Endodermal cell (in vitro differentiated cells): ENCODE measurements at regions not wholly inside any gene's neighbourhood (a gene's known extent, or its start where the extent isn't known, plus 50 kb on each side); places are given as distances from the start of the nearest gene placed in this dataset.

Experiments
- DNase-seq: peaks from one replicate; pipeline ENCODE4 v3.0.0-alpha.2; 2017
- H3K27ac ChIP-seq: 2 replicates; pipeline ENCODE4 v1.5.1; 2013; ENCODE audit warnings: mild to moderate bottlenecking, low read depth, low read length, moderate library complexity
- H3K27me3 ChIP-seq: 2 replicates; pipeline ENCODE4 v1.6.1; 2013; ENCODE audit warnings: mild to moderate bottlenecking, low read length, moderate library complexity; ENCODE audit not compliant: insufficient read depth, control insufficient read depth, poor library complexity, severe bottlenecking
- H3K36me3 ChIP-seq: 2 replicates; pipeline ENCODE4 v1.7.0; 2013; ENCODE audit warnings: mild to moderate bottlenecking, low read length, moderate library complexity; ENCODE audit not compliant: control insufficient read depth, insufficient read depth
- H3K4me1 ChIP-seq: one replicate; pipeline ENCODE4 v1.7.0; 2013; ENCODE audit warnings: low read length; ENCODE audit not compliant: control insufficient read depth, insufficient read depth
- H3K4me3 ChIP-seq: 2 replicates; pipeline ENCODE4 v1.5.1; 2013; ENCODE audit warnings: mild to moderate bottlenecking, low read length, moderate library complexity
- H3K9ac ChIP-seq: 2 replicates; pipeline ENCODE4 v1.6.1; 2013; ENCODE audit warnings: mild to moderate bottlenecking, low read length, moderate library complexity; ENCODE audit not compliant: poor library complexity, severe bottlenecking; ENCODE audit errors: extremely low read depth
- H3K9me3 ChIP-seq: 2 replicates; pipeline ENCODE4 v1.6.1; 2013; ENCODE audit warnings: mild to moderate bottlenecking, low read length, moderate library complexity; ENCODE audit not compliant: control insufficient read depth
- H3K27ac Mint-ChIP-seq: 2 replicates; pipeline ENCODE4 v1.8.0; 2020; ENCODE audit warnings: mixed read lengths
- H3K27me3 Mint-ChIP-seq: 2 replicates; pipeline ENCODE4 v1.8.0; 2021; ENCODE audit warnings: mild to moderate bottlenecking, mixed read lengths; ENCODE audit not compliant: insufficient read depth
- H3K36me3 Mint-ChIP-seq: 2 replicates; pipeline ENCODE4 v1.8.0; 2020; ENCODE audit warnings: low read depth, mixed read lengths
- H3K4me1 Mint-ChIP-seq: 2 replicates; pipeline ENCODE4 v1.8.0; 2020; ENCODE audit warnings: mixed read lengths
- H3K4me3 Mint-ChIP-seq: 2 replicates; pipeline ENCODE4 v1.8.0; 2020; ENCODE audit warnings: mild to moderate bottlenecking, moderate library complexity, mixed read lengths
- H3K9me3 Mint-ChIP-seq: 2 replicates; pipeline ENCODE4 v1.8.0; 2020; ENCODE audit warnings: mild to moderate bottlenecking, mixed read lengths
- WGBS, 2 experiments: methylation state at CpG; one replicate each; pipeline versions ENCODE4 v1.1.5 to v1.1.7; 2013; ENCODE audit warnings: missing lambda C conversion rate in 2 of 2, mixed read lengths in 1 of 2; ENCODE audit not compliant: insufficient coverage in 1 of 2, insufficient read length in 1 of 2; 5-methylcytosine and 5-hydroxymethylcytosine counted together
- TF ChIP-seq, protein P1 (sequence below): fragments of 200-600 bp; sonication (generic); conservative IDR thresholded peaks from 2 replicates; pipeline ENCODE4 v1.5.0; 2021; ENCODE audit warnings: antibody characterized with exemption, mild to moderate bottlenecking

- no peak overlapping the region for H3K9ac ChIP-seq
- no peak overlapping the region for H3K4me3 ChIP-seq
- Mint-ChIP-seq H3K4me1 (no peaks in the 10 kb centered on the region), H3K27me3 (no peaks in the 10 kb centered on the region), H3K9me3 (no peaks in the 10 kb centered on the region), H3K27ac (no peak overlapping the region), H3K36me3 (no peaks in the 10 kb centered on the region), H3K4me3 (no peak overlapping the region)
- no peaks in the 10 kb centered on the region for H3K4me1 ChIP-seq
- H3K36me3 ChIP-seq: no peaks in the 10 kb centered on the region
- H3K9me3 ChIP-seq: no peaks in the 10 kb centered on the region
- no peak for DNase-seq
- H3K27me3 ChIP-seq: no peaks in the 10 kb centered on the region
- H3K27ac ChIP-seq: no peak overlapping the region
- TF ChIP-seq, protein P1, sequence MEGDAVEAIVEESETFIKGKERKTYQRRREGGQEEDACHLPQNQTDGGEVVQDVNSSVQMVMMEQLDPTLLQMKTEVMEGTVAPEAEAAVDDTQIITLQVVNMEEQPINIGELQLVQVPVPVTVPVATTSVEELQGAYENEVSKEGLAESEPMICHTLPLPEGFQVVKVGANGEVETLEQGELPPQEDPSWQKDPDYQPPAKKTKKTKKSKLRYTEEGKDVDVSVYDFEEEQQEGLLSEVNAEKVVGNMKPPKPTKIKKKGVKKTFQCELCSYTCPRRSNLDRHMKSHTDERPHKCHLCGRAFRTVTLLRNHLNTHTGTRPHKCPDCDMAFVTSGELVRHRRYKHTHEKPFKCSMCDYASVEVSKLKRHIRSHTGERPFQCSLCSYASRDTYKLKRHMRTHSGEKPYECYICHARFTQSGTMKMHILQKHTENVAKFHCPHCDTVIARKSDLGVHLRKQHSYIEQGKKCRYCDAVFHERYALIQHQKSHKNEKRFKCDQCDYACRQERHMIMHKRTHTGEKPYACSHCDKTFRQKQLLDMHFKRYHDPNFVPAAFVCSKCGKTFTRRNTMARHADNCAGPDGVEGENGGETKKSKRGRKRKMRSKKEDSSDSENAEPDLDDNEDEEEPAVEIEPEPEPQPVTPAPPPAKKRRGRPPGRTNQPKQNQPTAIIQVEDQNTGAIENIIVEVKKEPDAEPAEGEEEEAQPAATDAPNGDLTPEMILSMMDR: no peak
These were observed 1852.2 kb downstream of the PCDH7 start for GRCh38 chr4:32572366-32572765.

DNA sequence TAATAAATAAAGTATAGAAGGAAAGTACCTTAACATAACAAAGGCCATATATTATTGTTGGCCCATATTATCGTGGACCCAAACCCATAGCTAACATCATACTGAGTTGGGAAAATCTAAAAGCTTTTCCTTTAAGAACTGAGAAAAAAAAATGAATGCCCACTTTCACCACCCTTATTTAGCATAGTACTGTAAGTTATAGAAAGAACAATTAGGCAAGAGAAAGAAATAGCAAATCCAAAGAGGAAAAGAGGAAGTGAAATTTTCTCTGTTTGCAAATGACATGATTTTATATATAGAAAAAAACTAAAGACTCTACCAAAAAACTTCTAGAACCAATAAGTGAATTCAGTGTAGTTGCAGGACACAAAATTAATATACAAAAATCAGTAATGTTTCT is 1854.6 kb downstream of the PCDH7 start:
- Histone ChIP-seq H3K4me1 (no peaks in the 10 kb centered on the region), H3K36me3 (no peaks in the 10 kb centered on the region), H3K9me3 (no peaks in the 10 kb centered on the region), H3K4me3 (no peak overlapping the region), H3K27ac (no peak overlapping the region), H3K9ac (no peak overlapping the region), H3K27me3 (no peaks in the 10 kb centered on the region)
- TF ChIP-seq, protein P1: no peak
- 100% methylated on average over 1 of the region's 1 CpG; no CpG with 5 or more reads in 1 of the 2 experiments for WGBS, 2 experiments
- no peak overlapping the region for H3K4me3 Mint-ChIP-seq
- no peaks in the 10 kb centered on the region for H3K4me1 Mint-ChIP-seq
- H3K27ac Mint-ChIP-seq: no peak overlapping the region
- no peaks in the 10 kb centered on the region for H3K9me3 Mint-ChIP-seq
- no peaks in the 10 kb centered on the region for H3K36me3 Mint-ChIP-seq
- DNase-seq: no peak
- H3K27me3 Mint-ChIP-seq: no peaks in the 10 kb centered on the region

DNA sequence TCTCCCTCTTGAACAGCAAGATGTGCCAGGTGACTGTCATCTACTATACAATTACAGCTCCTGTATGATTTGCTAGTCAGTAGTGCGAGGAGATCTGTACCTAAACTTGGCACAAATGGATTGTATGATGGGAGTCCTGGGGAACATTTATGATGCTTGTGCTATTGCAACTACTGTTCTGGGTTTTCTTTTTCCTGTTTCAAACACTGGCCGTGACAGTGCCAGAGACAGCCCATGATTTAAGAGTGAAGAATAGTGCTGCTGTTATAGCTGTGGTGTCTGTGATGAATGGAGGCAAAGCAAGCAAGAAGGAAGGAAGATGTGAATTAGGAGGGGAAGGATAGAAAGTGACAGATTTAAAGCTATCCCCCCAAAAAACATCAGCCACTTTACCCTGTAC is 1868.9 kb downstream of the PCDH7 start:
- Histone ChIP-seq H3K9me3 (no peaks in the 10 kb centered on the region), H3K27me3 (no peaks in the 10 kb centered on the region), H3K9ac (no peak overlapping the region), H3K4me3 (no peak overlapping the region), H3K4me1 (no peaks in the 10 kb centered on the region), H3K27ac (no peak overlapping the region), H3K36me3 (no peaks in the 10 kb centered on the region)
- Mint-ChIP-seq H3K36me3 (no peaks in the 10 kb centered on the region), H3K4me1 (peaks cover 8% of the 10 kb centered on the region), H3K4me3 (no peak overlapping the region), H3K27ac (no peak overlapping the region), H3K9me3 (no peaks in the 10 kb centered on the region), H3K27me3 (no peaks in the 10 kb centered on the region)
- no peak for DNase-seq
- WGBS, 2 experiments: 76% methylated on average over 2 of the region's 2 CpGs; no CpG with 5 or more reads in 1 of the 2 experiments
- TF ChIP-seq, protein P1: no peak
